ENCODE measurements at regions not wholly inside any gene's neighbourhood (a gene's known extent, or its start where the extent isn't known, plus 50 kb on each side); places are given as distances from the start of the nearest gene placed in this dataset.

DNA sequence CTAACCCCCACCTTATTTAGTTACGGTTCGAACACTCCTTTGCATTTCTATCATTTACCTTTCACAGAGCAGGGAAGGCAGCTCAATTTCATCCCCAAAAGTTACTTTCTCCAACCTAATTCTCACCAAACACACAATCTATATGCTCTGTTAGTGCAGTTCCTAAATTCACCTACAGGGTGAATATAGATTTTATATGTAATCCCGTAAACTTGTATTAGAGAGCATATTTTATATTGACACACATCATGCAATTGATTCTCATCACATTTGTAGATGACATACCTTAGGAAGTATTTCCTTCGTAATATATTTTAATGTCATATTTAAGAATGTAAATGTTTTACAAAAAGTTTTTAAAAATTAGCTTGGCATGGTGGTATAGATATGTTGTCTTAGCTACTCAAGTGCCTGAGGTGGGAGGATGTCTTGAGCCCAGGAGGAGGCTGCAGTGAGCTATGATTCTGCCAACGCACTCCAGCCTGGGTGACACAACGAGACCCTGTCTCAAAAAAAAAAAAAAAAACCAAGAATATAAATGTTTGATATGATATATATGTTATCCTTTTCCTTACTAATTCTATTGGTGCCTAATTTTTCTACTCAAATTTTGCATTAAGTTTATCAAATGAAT is 57.3 kb upstream of the TNFRSF19 start:
- no TSS peak for BruUV-seq (replicated peaks)
- ChIA-PET CTCF (interaction anchor here (0.6 kb wide), 1 partner anchor 55 kb away, joined by 3 read pairs; no protein-coding TSS in a partner anchor), POLR2A (no interaction called here)
- Histone ChIP-seq H3K36me3 (ENCODE audit: control insufficient read depth, insufficient read depth, low read length) (no peaks in the 10 kb centered on the region), H3K4me3 (ENCODE audit: low read depth in 2 of 2, low read length in 2 of 2) (no peak overlapping the region), H3K27ac (ENCODE audit: low read length) (no peak overlapping the region), H3K4me1 (ENCODE audit: control insufficient read depth, insufficient read depth, low read length) (no peaks in the 10 kb centered on the region), H3K27me3 (ENCODE audit: control insufficient read depth, insufficient read depth, low read length) (peaks cover 8% of the 10 kb centered on the region; the same call in 1 of the 2 replicates), H3K9me3 (ENCODE audit: control insufficient read depth, insufficient read depth, low read depth, low read length) (no peaks in the 10 kb centered on the region)
- no peak for DNase-seq (ENCODE audit: low read depth, low spot score)
- no peak for ATAC-seq
- in situ Hi-C loops (cut with HindIII; ENCODE audit: low pct_unique_long_range_greater_than_20kb, low sequenced_read_pairs) = no loop called here
- intact Hi-C loops (cut with micrococcal nuclease; ENCODE audit: unreplicated experiment) = no loop called here
- TF ChIP-seq, protein P1, sequence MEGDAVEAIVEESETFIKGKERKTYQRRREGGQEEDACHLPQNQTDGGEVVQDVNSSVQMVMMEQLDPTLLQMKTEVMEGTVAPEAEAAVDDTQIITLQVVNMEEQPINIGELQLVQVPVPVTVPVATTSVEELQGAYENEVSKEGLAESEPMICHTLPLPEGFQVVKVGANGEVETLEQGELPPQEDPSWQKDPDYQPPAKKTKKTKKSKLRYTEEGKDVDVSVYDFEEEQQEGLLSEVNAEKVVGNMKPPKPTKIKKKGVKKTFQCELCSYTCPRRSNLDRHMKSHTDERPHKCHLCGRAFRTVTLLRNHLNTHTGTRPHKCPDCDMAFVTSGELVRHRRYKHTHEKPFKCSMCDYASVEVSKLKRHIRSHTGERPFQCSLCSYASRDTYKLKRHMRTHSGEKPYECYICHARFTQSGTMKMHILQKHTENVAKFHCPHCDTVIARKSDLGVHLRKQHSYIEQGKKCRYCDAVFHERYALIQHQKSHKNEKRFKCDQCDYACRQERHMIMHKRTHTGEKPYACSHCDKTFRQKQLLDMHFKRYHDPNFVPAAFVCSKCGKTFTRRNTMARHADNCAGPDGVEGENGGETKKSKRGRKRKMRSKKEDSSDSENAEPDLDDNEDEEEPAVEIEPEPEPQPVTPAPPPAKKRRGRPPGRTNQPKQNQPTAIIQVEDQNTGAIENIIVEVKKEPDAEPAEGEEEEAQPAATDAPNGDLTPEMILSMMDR (IDR thresholded peaks at IDR 0.05) = peak; percentile 2; the same call in 1 of the 2 replicates
- no peak for TF ChIP-seq TCF7L2 (IDR thresholded peaks at IDR 0.05; ENCODE audit: low read depth, low read length)

DNA sequence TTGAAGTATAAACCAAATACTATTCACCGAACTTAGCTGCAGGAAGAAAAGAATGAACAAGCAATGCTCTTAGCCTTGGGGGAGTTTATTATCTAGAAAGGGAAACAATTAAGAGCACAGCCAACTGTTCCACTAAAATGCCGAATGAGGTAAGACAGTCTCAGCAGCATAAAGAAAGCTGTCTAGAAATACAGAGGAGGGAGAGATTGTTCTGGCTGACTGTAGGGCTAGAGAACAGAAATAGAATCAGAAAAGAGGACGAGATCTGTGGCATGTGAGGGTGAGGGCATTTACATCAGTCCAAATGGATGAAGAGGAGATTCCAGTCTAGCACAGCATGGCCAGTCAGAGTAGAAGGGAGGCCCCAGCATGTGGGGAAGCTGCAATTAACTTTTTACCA is 56.8 kb upstream of the TNFRSF19 start:
- no TSS peak for BruUV-seq (replicated peaks)
- peaks cover 8% of the 10 kb centered on the region; the same call in 1 of the 2 replicates for H3K27me3 ChIP-seq (ENCODE audit: control insufficient read depth, insufficient read depth, low read length)
- no peaks in the 10 kb centered on the region for H3K9me3 ChIP-seq (ENCODE audit: control insufficient read depth, insufficient read depth, low read depth, low read length)
- no peak overlapping the region for H3K27ac ChIP-seq (ENCODE audit: low read length)
- ATAC-seq (no peak), DNase-seq (ENCODE audit: low read depth, low spot score) (no peak)
- intact Hi-C loops (cut with micrococcal nuclease; ENCODE audit: unreplicated experiment) = no loop called here
- H3K36me3 ChIP-seq (ENCODE audit: control insufficient read depth, insufficient read depth, low read length) = no peaks in the 10 kb centered on the region
- POLR2A ChIA-PET = no interaction called here
- in situ Hi-C loops (cut with HindIII; ENCODE audit: low pct_unique_long_range_greater_than_20kb, low sequenced_read_pairs) = no loop called here
- CTCF ChIA-PET = interaction anchor here (0.5 kb wide), 1 partner anchor 1865 kb away, joined by 3 read pairs; no protein-coding TSS in a partner anchor
- no peaks in the 10 kb centered on the region for H3K4me1 ChIP-seq (ENCODE audit: control insufficient read depth, insufficient read depth, low read length)
- H3K4me3 ChIP-seq (ENCODE audit: low read depth in 2 of 2, low read length in 2 of 2) = no peak overlapping the region
- TF ChIP-seq, protein P1 (IDR thresholded peaks at IDR 0.05) = no peak
- TF ChIP-seq, protein P2, sequence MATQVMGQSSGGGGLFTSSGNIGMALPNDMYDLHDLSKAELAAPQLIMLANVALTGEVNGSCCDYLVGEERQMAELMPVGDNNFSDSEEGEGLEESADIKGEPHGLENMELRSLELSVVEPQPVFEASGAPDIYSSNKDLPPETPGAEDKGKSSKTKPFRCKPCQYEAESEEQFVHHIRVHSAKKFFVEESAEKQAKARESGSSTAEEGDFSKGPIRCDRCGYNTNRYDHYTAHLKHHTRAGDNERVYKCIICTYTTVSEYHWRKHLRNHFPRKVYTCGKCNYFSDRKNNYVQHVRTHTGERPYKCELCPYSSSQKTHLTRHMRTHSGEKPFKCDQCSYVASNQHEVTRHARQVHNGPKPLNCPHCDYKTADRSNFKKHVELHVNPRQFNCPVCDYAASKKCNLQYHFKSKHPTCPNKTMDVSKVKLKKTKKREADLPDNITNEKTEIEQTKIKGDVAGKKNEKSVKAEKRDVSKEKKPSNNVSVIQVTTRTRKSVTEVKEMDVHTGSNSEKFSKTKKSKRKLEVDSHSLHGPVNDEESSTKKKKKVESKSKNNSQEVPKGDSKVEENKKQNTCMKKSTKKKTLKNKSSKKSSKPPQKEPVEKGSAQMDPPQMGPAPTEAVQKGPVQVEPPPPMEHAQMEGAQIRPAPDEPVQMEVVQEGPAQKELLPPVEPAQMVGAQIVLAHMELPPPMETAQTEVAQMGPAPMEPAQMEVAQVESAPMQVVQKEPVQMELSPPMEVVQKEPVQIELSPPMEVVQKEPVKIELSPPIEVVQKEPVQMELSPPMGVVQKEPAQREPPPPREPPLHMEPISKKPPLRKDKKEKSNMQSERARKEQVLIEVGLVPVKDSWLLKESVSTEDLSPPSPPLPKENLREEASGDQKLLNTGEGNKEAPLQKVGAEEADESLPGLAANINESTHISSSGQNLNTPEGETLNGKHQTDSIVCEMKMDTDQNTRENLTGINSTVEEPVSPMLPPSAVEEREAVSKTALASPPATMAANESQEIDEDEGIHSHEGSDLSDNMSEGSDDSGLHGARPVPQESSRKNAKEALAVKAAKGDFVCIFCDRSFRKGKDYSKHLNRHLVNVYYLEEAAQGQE (IDR thresholded peaks at IDR 0.05; ENCODE audit: insufficient read depth in 1 of 2, low read depth in 2 of 2, low read length in 1 of 2) = no peak
- no peak for TF ChIP-seq TCF7L2 (IDR thresholded peaks at IDR 0.05; ENCODE audit: low read depth, low read length)
- no peak for TF ChIP-seq SIN3A (IDR thresholded peaks at IDR 0.05; ENCODE audit: borderline replicate concordance, insufficient read depth, low read depth, low read length)
- no peak for TF ChIP-seq POLR2AphosphoS5 (IDR thresholded peaks at IDR 0.05; ENCODE audit: low read depth, low read length)
